GM18508 (cell line): ENCODE measurements at regions not wholly inside any gene's neighbourhood (a gene's known extent, or its start where the extent isn't known, plus 50 kb on each side); places are given as distances from the start of the nearest gene placed in this dataset.

Source experiments
- ATAC-seq: cut with Tn5 transposase; IDR thresholded peaks from one replicate; pipeline ENCODE4 v1.9.1; 2021; ENCODE audit warnings: moderate number of reproducible peaks; ENCODE audit not compliant: insufficient read depth, unreplicated experiment

- no peak for ATAC-seq
Measured at GRCh38 chr3:187989575-187990153, 164.3 kb upstream of the LPP start.

- no peak for ATAC-seq
Measured at GRCh38 chr3:187992609-187993008, 161.3 kb upstream of the LPP start.

GRCh38 chr3:187994221-187995042 lies 159.5 kb upstream of the LPP start:
- ATAC-seq, result no peak

GRCh38 chr3:187995043-187995400 lies 158.9 kb upstream of the LPP start:
- ATAC-seq, result no peak

GRCh38 chr3:187995667-187996066 lies 158.3 kb upstream of the LPP start:
- ATAC-seq, result no peak

GRCh38 chr3:187996609-187997008 lies 157.3 kb upstream of the LPP start:
- ATAC-seq, result no peak

- no peak for ATAC-seq
Measured at GRCh38 chr3:187997490-187997889, 156.5 kb upstream of the LPP start.

GRCh38 chr3:187997946-187998561 lies 155.9 kb upstream of the LPP start:
- ATAC-seq, result no peak

GRCh38 chr3:187998611-187999010 lies 155.3 kb upstream of the LPP start:
- ATAC-seq, result no peak

- ATAC-seq, result no peak
Measured at GRCh38 chr3:187999821-188000220, 154.1 kb upstream of the LPP start.

- no peak for ATAC-seq
Measured at GRCh38 chr3:188000361-188000861, 153.5 kb upstream of the LPP start.

- no peak for ATAC-seq
Measured at GRCh38 chr3:188001093-188001492, 152.9 kb upstream of the LPP start.

GRCh38 chr3:188001926-188002325 lies 152.0 kb upstream of the LPP start:
- no peak for ATAC-seq

- no peak for ATAC-seq
Measured at GRCh38 chr3:188002626-188003138, 151.3 kb upstream of the LPP start.

- ATAC-seq, result no peak
Measured at GRCh38 chr3:188003188-188004171, 150.5 kb upstream of the LPP start.

- ATAC-seq, result no peak
Measured at GRCh38 chr3:188006726-188007393, 147.1 kb upstream of the LPP start.

GRCh38 chr3:188007897-188008296 lies 146.1 kb upstream of the LPP start:
- no peak for ATAC-seq

GRCh38 chr3:188008582-188009213 lies 145.3 kb upstream of the LPP start:
- no peak for ATAC-seq

GRCh38 chr3:188010478-188010877 lies 143.5 kb upstream of the LPP start:
- no peak for ATAC-seq
